ENCODE measurements at regions not wholly inside any gene's neighbourhood (a gene's known extent, or its start where the extent isn't known, plus 50 kb on each side); places are given as distances from the start of the nearest gene placed in this dataset.

DNA sequence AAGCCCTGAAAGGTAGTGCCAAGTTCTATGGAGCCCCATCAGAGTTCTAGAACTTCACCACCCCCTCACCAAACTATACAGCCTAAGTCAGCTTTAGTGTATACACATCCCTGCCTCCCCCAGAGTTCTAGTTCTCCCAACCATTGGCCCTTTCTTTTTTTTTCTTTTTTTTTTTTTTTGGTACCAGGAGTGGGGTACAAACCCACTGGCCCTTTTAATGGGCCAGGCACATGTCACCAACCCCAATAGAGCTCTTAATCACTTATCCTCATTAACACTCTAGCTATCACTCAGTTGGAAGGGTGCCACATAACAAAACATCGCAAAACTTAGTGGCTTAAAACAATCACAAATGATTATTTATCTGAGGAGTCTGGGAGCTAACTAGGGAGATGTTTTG is 588.6 kb downstream of the BCOR start:
- TF ChIP-seq TCF12 (IDR thresholded peaks at IDR 0.05; ENCODE audit: low read depth) = no peak
- TF ChIP-seq, protein P1, sequence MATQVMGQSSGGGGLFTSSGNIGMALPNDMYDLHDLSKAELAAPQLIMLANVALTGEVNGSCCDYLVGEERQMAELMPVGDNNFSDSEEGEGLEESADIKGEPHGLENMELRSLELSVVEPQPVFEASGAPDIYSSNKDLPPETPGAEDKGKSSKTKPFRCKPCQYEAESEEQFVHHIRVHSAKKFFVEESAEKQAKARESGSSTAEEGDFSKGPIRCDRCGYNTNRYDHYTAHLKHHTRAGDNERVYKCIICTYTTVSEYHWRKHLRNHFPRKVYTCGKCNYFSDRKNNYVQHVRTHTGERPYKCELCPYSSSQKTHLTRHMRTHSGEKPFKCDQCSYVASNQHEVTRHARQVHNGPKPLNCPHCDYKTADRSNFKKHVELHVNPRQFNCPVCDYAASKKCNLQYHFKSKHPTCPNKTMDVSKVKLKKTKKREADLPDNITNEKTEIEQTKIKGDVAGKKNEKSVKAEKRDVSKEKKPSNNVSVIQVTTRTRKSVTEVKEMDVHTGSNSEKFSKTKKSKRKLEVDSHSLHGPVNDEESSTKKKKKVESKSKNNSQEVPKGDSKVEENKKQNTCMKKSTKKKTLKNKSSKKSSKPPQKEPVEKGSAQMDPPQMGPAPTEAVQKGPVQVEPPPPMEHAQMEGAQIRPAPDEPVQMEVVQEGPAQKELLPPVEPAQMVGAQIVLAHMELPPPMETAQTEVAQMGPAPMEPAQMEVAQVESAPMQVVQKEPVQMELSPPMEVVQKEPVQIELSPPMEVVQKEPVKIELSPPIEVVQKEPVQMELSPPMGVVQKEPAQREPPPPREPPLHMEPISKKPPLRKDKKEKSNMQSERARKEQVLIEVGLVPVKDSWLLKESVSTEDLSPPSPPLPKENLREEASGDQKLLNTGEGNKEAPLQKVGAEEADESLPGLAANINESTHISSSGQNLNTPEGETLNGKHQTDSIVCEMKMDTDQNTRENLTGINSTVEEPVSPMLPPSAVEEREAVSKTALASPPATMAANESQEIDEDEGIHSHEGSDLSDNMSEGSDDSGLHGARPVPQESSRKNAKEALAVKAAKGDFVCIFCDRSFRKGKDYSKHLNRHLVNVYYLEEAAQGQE (IDR thresholded peaks at IDR 0.05; ENCODE audit: low read depth) = no peak

DNA sequence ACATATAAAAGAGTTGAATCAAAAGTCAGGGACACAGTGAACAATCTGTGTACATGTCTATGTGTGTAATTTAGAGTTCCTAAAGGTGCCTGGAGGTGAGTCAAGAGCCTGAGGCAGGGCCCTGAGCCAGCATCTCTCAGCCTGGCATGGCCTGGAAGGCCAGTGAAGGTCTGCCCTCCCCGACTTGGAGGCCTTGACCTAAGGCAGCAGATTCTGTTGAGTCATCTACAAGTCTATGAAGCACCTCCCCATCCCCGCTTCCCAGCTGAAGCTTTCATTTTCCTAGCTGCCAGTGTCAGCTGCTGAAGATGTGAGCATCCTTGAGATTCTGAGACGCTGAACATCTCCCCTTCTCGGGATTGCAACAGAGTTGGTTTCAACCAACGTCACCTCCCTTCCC is 583.9 kb downstream of the BCOR start:
- no peak for TF ChIP-seq TAF1 (IDR thresholded peaks at IDR 0.05; ENCODE audit: low read depth)
- TF ChIP-seq, protein P2, sequence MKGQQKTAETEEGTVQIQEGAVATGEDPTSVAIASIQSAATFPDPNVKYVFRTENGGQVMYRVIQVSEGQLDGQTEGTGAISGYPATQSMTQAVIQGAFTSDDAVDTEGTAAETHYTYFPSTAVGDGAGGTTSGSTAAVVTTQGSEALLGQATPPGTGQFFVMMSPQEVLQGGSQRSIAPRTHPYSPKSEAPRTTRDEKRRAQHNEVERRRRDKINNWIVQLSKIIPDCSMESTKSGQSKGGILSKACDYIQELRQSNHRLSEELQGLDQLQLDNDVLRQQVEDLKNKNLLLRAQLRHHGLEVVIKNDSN (IDR thresholded peaks at IDR 0.05) = no peak
- TF ChIP-seq TEAD4 (IDR thresholded peaks at IDR 0.05) = no peak
- no peak for TF ChIP-seq TCF12 (IDR thresholded peaks at IDR 0.05; ENCODE audit: low read depth)
- TF ChIP-seq EP300 (IDR thresholded peaks at IDR 0.05; ENCODE audit: borderline replicate concordance) = no peak
- TF ChIP-seq CREB1 (IDR thresholded peaks at IDR 0.05; ENCODE audit: low read depth) = no peak
- TF ChIP-seq, protein P1 (IDR thresholded peaks at IDR 0.05; ENCODE audit: low read depth) = no peak
- TF ChIP-seq ZBTB7A (IDR thresholded peaks at IDR 0.05; ENCODE audit: low read depth) = no peak
- TF ChIP-seq, protein P3, sequence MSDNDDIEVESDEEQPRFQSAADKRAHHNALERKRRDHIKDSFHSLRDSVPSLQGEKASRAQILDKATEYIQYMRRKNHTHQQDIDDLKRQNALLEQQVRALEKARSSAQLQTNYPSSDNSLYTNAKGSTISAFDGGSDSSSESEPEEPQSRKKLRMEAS (IDR thresholded peaks at IDR 0.05) = no peak
- no peak for TF ChIP-seq EGR1 (IDR thresholded peaks at IDR 0.05)
- TF ChIP-seq RAD21 (IDR thresholded peaks at IDR 0.05; ENCODE audit: low read depth) = no peak
- TF ChIP-seq FOXM1 (IDR thresholded peaks at IDR 0.05; ENCODE audit: borderline replicate concordance, low read depth) = no peak
- TF ChIP-seq NFIC (IDR thresholded peaks at IDR 0.05) = no peak
- TF ChIP-seq CEBPB (IDR thresholded peaks at IDR 0.05) = no peak
- no peak for TF ChIP-seq YY1 (IDR thresholded peaks at IDR 0.05; ENCODE audit: low read depth)

DNA sequence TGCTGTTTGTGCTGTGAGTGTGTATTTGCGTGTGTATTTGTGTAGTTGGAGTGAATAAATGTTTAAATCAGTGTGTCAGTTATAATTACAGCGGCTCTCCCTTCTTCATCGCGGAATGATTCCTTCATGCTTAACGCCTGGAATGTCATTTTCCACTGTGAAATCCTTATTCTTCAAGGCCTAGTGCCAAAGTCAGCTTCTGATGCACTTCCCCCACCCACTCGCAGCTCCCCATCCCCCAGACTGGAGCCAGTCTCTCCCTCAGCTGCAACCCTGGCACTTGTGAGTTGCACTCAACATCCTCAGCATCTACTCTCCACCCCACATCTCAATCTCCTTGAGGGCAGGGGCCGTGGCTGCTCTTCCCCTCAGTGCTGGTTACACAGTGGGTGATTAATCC is 583.0 kb downstream of the BCOR start:
- no peak for TF ChIP-seq NFIC (IDR thresholded peaks at IDR 0.05)
- TF ChIP-seq EGR1 (IDR thresholded peaks at IDR 0.05) = no peak
- TF ChIP-seq CEBPB (IDR thresholded peaks at IDR 0.05) = no peak
- no peak for TF ChIP-seq YY1 (IDR thresholded peaks at IDR 0.05; ENCODE audit: low read depth)
- TF ChIP-seq TCF12 (IDR thresholded peaks at IDR 0.05; ENCODE audit: low read depth) = no peak
- TF ChIP-seq RAD21 (IDR thresholded peaks at IDR 0.05; ENCODE audit: low read depth) = no peak
- no peak for TF ChIP-seq FOXM1 (IDR thresholded peaks at IDR 0.05; ENCODE audit: borderline replicate concordance, low read depth)
- TF ChIP-seq, protein P3 (IDR thresholded peaks at IDR 0.05) = no peak
- TF ChIP-seq EP300 (IDR thresholded peaks at IDR 0.05; ENCODE audit: borderline replicate concordance) = no peak
- TF ChIP-seq TEAD4 (IDR thresholded peaks at IDR 0.05) = no peak
- TF ChIP-seq, protein P2 (IDR thresholded peaks at IDR 0.05) = no peak
- TF ChIP-seq ZBTB7A (IDR thresholded peaks at IDR 0.05; ENCODE audit: low read depth) = no peak
- no peak for TF ChIP-seq TAF1 (IDR thresholded peaks at IDR 0.05; ENCODE audit: low read depth)

DNA sequence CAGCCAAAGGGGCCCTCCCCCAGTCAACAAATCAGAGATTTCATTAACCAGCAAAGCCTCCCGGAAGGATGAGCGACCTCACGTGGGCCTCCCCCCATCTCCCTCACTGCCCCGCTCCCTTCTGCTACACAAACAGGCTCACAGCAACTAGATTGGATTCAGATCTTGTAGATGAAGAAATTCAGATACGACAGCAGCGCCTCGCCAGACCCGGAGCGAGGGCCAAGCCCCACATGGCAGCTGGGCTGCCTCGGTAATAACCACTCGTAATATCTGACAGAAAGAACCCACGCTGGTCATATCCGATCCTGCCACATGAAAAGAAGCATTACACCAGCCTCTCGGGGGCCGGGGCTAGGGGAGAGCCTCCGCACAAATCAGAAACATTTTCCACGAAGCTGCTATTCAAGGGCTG is 581.3 kb downstream of the BCOR start:
- TF ChIP-seq TCF12 (IDR thresholded peaks at IDR 0.05; ENCODE audit: low read depth) (no peak), ZBTB7A (IDR thresholded peaks at IDR 0.05; ENCODE audit: low read depth) (no peak), CEBPB (IDR thresholded peaks at IDR 0.05) (no peak), YY1 (IDR thresholded peaks at IDR 0.05; ENCODE audit: low read depth) (no peak), TAF1 (IDR thresholded peaks at IDR 0.05; ENCODE audit: low read depth) (no peak), EGR1 (IDR thresholded peaks at IDR 0.05) (no peak)
- TF ChIP-seq, protein P2 (IDR thresholded peaks at IDR 0.05) = no peak
- TF ChIP-seq, protein P3 (IDR thresholded peaks at IDR 0.05) = no peak

DNA sequence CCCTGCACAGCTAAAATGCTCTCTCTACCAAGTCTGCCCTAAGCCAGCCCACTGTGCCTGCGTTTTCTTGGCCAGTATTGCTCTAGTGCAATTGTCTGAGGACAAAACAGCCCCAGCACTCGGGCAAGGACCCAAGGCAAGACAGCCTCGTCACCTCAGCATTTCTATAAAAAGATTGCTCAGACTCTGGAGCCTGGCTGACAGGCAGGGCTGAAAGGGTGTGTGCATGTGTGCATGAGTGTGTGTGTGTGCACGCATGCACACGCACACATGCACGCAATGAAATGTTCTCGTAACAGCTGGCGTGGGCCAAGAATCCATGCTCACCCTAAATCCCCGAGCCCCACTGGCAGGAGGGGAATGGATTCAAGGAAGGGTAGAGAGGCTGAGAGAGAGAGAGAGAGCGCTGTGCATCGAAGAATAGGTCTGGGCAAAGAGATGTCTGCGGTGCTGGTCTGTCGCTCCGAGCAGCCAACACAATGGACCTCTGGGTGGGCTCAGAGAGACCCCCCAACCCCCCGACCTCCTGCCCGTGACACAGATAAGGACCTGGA is 579.2 kb downstream of the BCOR start:
- TF ChIP-seq FOXM1 (IDR thresholded peaks at IDR 0.05; ENCODE audit: borderline replicate concordance, low read depth) (no peak), ZBTB7A (IDR thresholded peaks at IDR 0.05; ENCODE audit: low read depth) (no peak), RAD21 (IDR thresholded peaks at IDR 0.05; ENCODE audit: low read depth) (no peak), CREB1 (IDR thresholded peaks at IDR 0.05; ENCODE audit: low read depth) (no peak), TCF12 (IDR thresholded peaks at IDR 0.05; ENCODE audit: low read depth) (no peak), YY1 (IDR thresholded peaks at IDR 0.05; ENCODE audit: low read depth) (no peak), EP300 (IDR thresholded peaks at IDR 0.05; ENCODE audit: borderline replicate concordance) (no peak), CEBPB (IDR thresholded peaks at IDR 0.05) (no peak), EGR1 (IDR thresholded peaks at IDR 0.05) (no peak)
- TF ChIP-seq, protein P2 (IDR thresholded peaks at IDR 0.05) = no peak
- TF ChIP-seq, protein P1 (IDR thresholded peaks at IDR 0.05; ENCODE audit: low read depth) = no peak
- TF ChIP-seq, protein P3 (IDR thresholded peaks at IDR 0.05) = no peak

All from Ishikawa (cell line).